ENCODE measurements at regions not wholly inside any gene's neighbourhood (a gene's known extent, or its start where the extent isn't known, plus 50 kb on each side); places are given as distances from the start of the nearest gene placed in this dataset.

- H3K4me2 ChIP-seq (ENCODE audit: insufficient read depth, low read length) = no peak overlapping the region
- H3K4me3 ChIP-seq (replicated peaks in 1 of 3; ENCODE audit: insufficient read depth in 1 of 3, low read depth in 1 of 3, low read length in 3 of 3) = no peak overlapping the region
- FAIRE-seq (no peak), DNase-seq (ENCODE audit: low read depth, low spot score) (peak; percentile 6)
- H3K9me1 ChIP-seq (replicated peaks; ENCODE audit: control insufficient read depth, extremely low read depth, insufficient read depth, low read length) = no peaks in the 10 kb centered on the region
- no peak for TF ChIP-seq JUN (IDR thresholded peaks at IDR 0.05; ENCODE audit: borderline replicate concordance, insufficient read depth, insufficient read length, low read depth)
- TF ChIP-seq EZH2 (IDR thresholded peaks at IDR 0.05; ENCODE audit: borderline replicate concordance, low read depth, low read length, severe bottlenecking) = no peak
- no peak for TF ChIP-seq FOS (IDR thresholded peaks at IDR 0.05; ENCODE audit: borderline replicate concordance, insufficient read depth, low read length)
- no peak for TF ChIP-seq CTCF (IDR thresholded peaks at IDR 0.05; ENCODE audit: extremely low read depth in 1 of 2, insufficient read depth in 1 of 2, low read depth in 1 of 2, low read length in 2 of 2)
- TF ChIP-seq POLR2AphosphoS5 (IDR thresholded peaks at IDR 0.05; ENCODE audit: insufficient read depth, low read depth, low read length) = no peak
- dilution Hi-C loops (cut with MboI; ENCODE audit: extremely low pct_ligation_motif_present, low sequenced_read_pairs) = no loop called here
- intact Hi-C loops (cut with micrococcal nuclease) = no loop called here
- ChIA-PET POLR2A (no interaction called here), CTCF (interaction anchor here (0.9 kb wide), 1 partner anchor 8 kb away, joined by 3 read pairs; no protein-coding TSS in a partner anchor)
- no peak overlapping the region for H3K27ac ChIP-seq (ENCODE audit: insufficient read depth, low read depth, low read length)
- H3K9ac ChIP-seq (replicated peaks; ENCODE audit: extremely low read depth, insufficient read depth, low read length) = no peak overlapping the region
- H2AFZ ChIP-seq (ENCODE audit: low read depth, low read length) = no peak overlapping the region
- no peaks in the 10 kb centered on the region for H3K9me3 ChIP-seq (replicated peaks; ENCODE audit: control insufficient read depth, insufficient read depth, low read length)
- no peaks in the 10 kb centered on the region for H4K20me1 ChIP-seq (replicated peaks; ENCODE audit: control insufficient read depth, extremely low read depth, insufficient read depth, low read length)
- BruUV-seq (replicated peaks) = no TSS peak
- peaks cover 0 to 7% of the 10 kb centered on the region in 2 experiments for H3K27me3 ChIP-seq (ENCODE audit: control insufficient read depth in 2 of 2, insufficient read depth in 2 of 2, low read length in 2 of 2)
- no peaks in the 10 kb centered on the region for H3K79me2 ChIP-seq (ENCODE audit: control insufficient read depth, insufficient read depth, low read length)
- H3K36me3 ChIP-seq (ENCODE audit: control insufficient read depth in 2 of 2, extremely low read depth in 1 of 2, insufficient read depth in 2 of 2, low read length in 2 of 2) = no peaks in the 10 kb centered on the region
- no peaks in the 10 kb centered on the region for H3K4me1 ChIP-seq (ENCODE audit: control insufficient read depth, extremely low read depth, insufficient read depth, low read length)
These were observed 206.4 kb upstream of the HDDC2 start for GRCh38 chr6:125507987-125508655.

Measured in endothelial cell of umbilical vein (primary cell).